ENCODE measurements at regions not wholly inside any gene's neighbourhood (a gene's known extent, or its start where the extent isn't known, plus 50 kb on each side); places are given as distances from the start of the nearest gene placed in this dataset.

- no peak for TF ChIP-seq CTCF (conservative IDR thresholded peaks at IDR 0.05; ENCODE audit: low read depth, low read length)
- TF ChIP-seq MXI1 (IDR thresholded peaks at IDR 0.05; ENCODE audit: borderline replicate concordance, low read depth, low read length), result no peak
- TF ChIP-seq CEBPB (IDR thresholded peaks at IDR 0.05; ENCODE audit: low read depth, low read length), result no peak
- no peak for TF ChIP-seq POLR2A (IDR thresholded peaks at IDR 0.05; ENCODE audit: low read depth, low read length)
- no peak for TF ChIP-seq USF2 (IDR thresholded peaks at IDR 0.05; ENCODE audit: low read depth, low read length)
- no peak for TF ChIP-seq ELK1 (IDR thresholded peaks at IDR 0.05; ENCODE audit: borderline replicate concordance, low read depth, low read length)
- no peak for TF ChIP-seq RFX5 (IDR thresholded peaks at IDR 0.05; ENCODE audit: low read depth, low read length)
- TF ChIP-seq MAFK (IDR thresholded peaks at IDR 0.05; ENCODE audit: low read depth, low read length), result no peak
- no peak for TF ChIP-seq SMC3 (IDR thresholded peaks at IDR 0.05; ENCODE audit: low read depth, low read length)
Observed at GRCh38 chr11:80686889-80687288, 1246.1 kb upstream of the TENM4 start.
